HG03378 (cell line): ENCODE measurements at regions not wholly inside any gene's neighbourhood (a gene's known extent, or its start where the extent isn't known, plus 50 kb on each side); places are given as distances from the start of the nearest gene placed in this dataset.

Source experiments
- ATAC-seq: cut with Tn5 transposase; IDR thresholded peaks from one replicate; pipeline ENCODE4 v1.9.1; 2021; ENCODE audit warnings: mild to moderate bottlenecking, moderate library complexity; ENCODE audit not compliant: unreplicated experiment

DNA sequence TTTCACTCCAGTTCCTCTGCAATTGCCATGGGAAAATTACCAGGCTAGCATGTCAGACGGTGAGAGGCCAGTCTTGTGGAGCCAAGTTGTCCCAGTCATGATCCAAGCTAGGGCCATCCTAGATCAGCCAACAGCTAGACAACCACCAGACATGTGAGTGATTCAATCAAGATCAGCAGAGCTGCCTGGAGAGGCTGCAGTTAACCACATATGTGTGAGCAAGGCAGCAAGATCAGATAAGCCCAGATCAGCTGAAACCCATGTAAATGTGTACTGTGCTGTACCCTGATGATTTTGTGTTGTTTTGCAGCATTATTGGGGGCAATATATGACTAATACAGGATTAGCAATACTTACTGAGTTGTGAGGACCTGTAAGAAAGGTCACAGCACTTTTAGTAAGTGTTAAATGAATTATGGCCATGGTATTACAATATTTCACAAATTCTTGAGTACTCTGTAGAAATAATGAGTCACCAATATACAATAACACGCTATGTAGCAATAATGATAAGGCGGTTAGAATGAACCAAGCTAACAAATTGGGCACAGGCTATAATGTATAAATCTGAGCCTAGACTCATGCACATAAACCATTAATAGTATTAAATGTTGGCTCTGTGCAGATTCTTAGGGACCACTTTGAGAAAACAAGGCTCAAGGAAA is 91.4 kb downstream of the SUDS3 start:
- no peak for ATAC-seq

- ATAC-seq, result no peak
Measured at GRCh38 chr12:118472940-118473339, 96.6 kb downstream of the SUDS3 start.

DNA sequence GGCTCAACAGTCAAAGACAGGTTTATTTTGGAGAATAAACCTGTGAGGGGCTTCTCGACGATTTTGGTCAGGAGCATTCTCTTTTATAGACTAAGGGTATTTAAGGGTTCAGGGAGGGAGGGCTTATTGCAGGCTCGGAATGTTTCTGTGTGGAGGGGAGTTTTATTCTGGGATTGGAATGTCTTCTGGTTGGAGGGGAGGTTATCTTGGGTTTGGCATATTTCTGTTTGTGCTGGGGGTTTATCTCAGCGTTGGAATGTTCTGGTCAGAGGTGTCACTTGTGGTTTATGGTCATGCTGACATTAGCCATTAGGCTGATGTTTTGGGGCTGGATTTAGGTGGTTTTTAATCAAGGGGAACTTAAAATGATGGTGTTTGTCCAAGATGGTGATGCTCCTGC is 103.9 kb downstream of the SUDS3 start:
- ATAC-seq, result no peak

- no peak for ATAC-seq
Measured at GRCh38 chr12:118488034-118488433, 111.7 kb downstream of the SUDS3 start.

- no peak for ATAC-seq
Measured at GRCh38 chr12:118493962-118494361, 117.6 kb downstream of the SUDS3 start.

DNA sequence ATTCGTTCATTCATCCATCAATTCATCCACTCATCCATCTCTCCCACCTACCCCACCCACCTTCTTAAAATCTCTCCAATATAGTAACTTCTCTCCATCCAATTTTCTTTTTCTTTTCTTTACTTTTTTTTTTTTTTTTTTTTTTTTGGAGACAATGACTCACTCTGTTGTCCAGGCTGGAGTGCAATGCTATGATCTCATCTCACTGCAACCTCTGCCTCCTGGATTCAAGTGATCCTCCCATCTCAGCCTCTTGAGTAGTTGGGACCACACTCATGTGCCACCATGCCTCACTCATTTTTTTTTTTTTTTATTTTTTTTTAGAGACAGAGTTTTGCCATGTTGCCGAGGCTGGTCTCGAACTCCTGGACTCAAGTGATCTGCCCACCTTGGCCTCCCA is 118.4 kb downstream of the SUDS3 start:
- ATAC-seq, result no peak

DNA sequence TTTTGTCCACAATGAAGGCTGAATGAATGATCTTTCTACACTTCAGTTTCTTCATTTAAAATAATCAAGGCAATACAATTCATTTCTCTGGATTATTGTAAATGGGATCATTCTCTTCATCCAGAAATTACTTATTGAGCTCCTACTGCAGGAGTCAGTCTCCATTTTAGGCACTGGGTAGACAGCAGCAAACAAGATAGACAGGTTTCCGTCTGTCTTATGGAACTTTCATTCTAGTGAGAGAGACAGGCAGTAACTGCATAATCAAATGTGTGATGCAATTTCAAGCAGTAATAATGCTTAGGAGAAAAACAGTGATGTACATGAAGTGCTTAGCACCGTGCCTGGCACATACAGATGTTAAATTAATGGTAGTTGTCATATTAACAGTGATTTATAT is 118.9 kb downstream of the SUDS3 start:
- no peak for ATAC-seq

GRCh38 chr12:118498171-118498570 is 121.8 kb downstream of the SUDS3 start:
- ATAC-seq, result no peak

DNA sequence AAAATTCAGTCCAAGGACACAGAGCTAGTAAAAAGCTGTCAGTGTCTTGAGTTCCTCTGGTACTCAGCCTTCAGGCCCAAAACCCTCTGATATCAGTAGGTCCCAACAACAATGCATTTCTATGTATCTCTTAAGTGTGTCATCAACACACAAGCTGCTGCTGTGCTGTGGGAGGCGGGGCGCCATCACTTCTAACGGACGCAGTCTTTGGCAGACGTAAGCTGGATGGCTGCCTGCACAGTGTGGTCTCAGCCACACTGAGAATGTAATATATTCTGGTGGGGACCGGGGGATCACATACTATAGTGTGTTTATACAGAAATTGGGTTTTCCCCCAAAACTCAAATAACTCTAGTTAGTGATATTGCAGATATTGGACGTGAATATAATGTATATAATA is 123.9 kb downstream of the SUDS3 start:
- ATAC-seq, result no peak

DNA sequence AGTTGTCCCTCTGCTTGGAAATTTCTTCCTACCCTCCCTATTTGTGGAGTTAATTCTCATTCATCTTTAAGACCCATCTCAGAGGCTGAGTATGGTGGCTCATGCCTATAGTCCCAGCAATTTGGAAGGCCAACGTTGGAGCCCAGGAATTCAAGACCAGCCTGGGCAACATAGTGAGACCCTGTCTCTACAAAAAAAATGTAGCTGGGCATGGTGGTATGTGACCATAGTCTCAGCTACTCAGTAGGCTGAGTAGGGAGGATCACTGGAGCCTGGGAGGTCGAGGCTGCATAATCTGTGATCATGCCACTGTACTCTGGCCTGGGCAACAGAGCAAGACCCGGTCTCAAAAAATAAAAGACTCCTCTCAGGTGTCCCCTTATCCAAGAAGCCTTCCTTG is 125.1 kb downstream of the SUDS3 start:
- no peak for ATAC-seq

DNA sequence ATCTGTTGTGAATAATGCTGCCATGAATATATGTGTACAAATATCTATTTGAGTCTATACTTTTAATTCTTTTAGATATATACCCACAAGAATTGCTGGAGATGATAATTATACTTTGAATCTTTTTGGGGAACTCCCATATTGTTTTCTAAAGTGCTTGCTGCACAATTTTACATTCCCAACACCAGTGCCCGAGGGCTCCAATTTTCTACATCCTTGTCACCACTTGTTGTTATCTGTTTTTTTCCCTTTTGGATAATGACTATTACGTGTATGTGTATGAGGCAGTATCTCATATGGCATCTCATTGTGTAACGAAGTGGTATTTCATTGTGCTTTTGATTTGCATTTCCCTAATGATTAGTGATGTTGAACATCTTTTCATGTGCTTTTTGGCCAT is 127.1 kb downstream of the SUDS3 start:
- ATAC-seq, result no peak

GRCh38 chr12:118512669-118513068 is 136.3 kb downstream of the SUDS3 start:
- no peak for ATAC-seq

- ATAC-seq, result no peak
Measured at GRCh38 chr12:118513611-118514010, 137.3 kb downstream of the SUDS3 start.

- no peak for ATAC-seq
Measured at GRCh38 chr12:118514297-118514696, 137.9 kb downstream of the SUDS3 start.

- ATAC-seq, result no peak
Measured at GRCh38 chr12:118520214-118521035, 144.1 kb downstream of the SUDS3 start.

DNA sequence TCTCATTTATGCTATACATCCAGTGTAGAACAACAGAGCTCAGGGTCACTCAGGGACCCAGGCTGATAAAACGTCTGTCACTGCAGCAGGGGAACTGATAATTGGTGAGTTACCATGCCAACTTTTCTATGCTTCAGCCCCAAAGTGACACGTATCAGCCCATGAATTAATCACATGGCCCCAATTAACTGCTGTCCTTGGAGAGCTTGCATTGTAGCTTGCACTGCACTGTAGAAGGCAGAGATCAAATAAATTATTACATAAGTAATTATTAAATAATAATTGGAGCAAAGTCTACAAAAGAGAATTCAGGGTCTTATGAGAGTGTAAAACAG is 144.6 kb downstream of the SUDS3 start:
- ATAC-seq, result no peak

DNA sequence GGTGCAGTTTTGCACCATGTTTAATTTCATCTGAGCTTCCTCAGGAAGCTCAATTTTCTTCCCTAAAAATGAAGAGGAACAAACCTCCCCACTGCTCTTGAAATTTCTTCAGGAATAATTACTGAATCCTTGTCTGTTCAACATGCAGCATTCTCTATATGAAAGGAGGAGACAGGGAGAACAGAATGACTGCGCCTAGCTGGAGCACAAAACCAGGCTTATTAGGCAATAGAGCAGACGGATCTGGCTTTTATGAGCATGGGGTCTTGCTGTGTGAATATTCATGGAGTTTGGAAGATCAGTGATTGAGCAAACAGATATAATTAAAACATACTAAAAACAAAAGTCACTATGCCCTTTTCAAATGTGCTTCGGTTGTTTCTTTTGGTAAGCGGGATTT is 148.1 kb downstream of the SUDS3 start:
- no peak for ATAC-seq

- no peak for ATAC-seq
Measured at GRCh38 chr12:118525216-118525615, 148.9 kb downstream of the SUDS3 start.

- no peak for ATAC-seq
Measured at GRCh38 chr12:118526255-118527095, 150.1 kb downstream of the SUDS3 start.

DNA sequence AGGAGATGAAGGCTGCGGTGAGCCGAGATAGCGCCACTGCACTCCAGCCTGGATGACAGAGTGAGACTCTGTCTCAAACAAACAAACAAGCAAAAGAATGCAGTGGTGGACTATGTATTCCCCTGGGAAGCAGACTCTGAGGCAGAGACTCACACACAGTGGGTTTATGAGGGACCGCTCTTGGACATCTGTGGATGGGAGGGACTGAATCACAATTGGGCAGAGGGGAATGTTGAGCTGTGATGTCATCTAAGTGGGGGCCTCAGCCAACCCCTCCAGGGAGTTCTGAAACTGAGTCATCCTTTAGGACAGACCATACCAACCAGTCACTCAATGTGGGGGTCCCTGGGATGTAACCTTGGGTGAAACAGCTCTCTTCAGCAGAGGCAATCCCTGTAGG is 151.0 kb downstream of the SUDS3 start:
- no peak for ATAC-seq

DNA sequence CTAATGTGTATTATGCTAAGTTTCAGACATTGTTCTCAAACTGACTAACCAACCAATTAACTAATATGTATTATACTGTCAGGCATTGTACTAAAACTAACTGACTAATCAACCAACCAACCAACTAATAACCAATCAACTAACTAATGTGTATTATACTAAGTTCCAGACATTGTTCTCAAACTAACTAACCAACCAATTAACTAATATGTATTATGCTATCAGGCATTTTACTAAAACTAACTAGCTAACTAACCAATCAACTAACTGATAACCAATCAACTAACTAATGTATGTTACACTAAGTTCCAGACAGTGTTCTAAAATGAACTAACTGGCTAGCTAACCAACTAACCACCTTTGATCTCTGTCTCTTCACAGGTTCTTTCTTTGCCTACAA is 152.3 kb downstream of the SUDS3 start:
- ATAC-seq, result no peak

GRCh38 chr12:118534003-118534402 is 157.6 kb downstream of the SUDS3 start:
- no peak for ATAC-seq
